Right lobe of liver (tissue), 6 donors: ENCODE measurements at regions not wholly inside any gene's neighbourhood (a gene's known extent, or its start where the extent isn't known, plus 50 kb on each side); places are given as distances from the start of the nearest gene placed in this dataset.
"Not testable (repeated sequence)": the region's sequence is repeated elsewhere in the genome, so short reads cannot be mapped to it uniquely, and the experiment has no call there.

Source experiments
- ATAC-seq, 4 donors: fragments of 200-7000 bp; cut with Tn5 transposase; one replicate each; pipeline ENCODE4 v1.9.1; 2020; ENCODE audit warnings: mild to moderate bottlenecking in 4 of 4, moderate library complexity in 4 of 4
- DNase-seq, 3 donors: peaks; one replicate each; pipeline ENCODE4 v3.0.0-alpha.2; 2020
- H3K27ac ChIP-seq, 3 donors: fragments of 200-600 bp; one replicate each; pipeline ENCODE4 v1.8.0; 2022
- H3K27me3 ChIP-seq, 2 donors: fragments of 200-600 bp; one replicate each; pipeline ENCODE4 v1.8.0; 2022
- H3K36me3 ChIP-seq, 4 donors: fragments of 200-600 bp; sonication (generic) in 1 of 4; one replicate each; pipeline versions ENCODE4 v1.5.1 to v1.8.0; 2017 to 2022; ENCODE audit warnings: control low read depth in 1 of 4
- H3K4me1 ChIP-seq, 4 donors: fragments of 200-600 bp; sonication (generic) in 1 of 4; one replicate each; pipeline versions ENCODE4 v1.5.1 to v1.8.0; 2017 to 2022; ENCODE audit warnings: control low read depth in 1 of 4
- H3K4me3 ChIP-seq, 3 donors: fragments of 200-600 bp; one replicate each; pipeline ENCODE4 v1.8.0; 2022
- H3K9me3 ChIP-seq, 4 donors: fragments of 200-600 bp; sonication (generic) in 1 of 4; one replicate each; pipeline versions ENCODE4 v1.5.1 to v1.8.0; 2017 to 2022; ENCODE audit warnings: control low read depth in 1 of 4
- CTCF ChIP-seq, 4 donors: fragments of 200-600 bp in 3 of 4; fragments of 450-650 bp in 1 of 4; IDR thresholded peaks; one replicate each; pipeline versions ENCODE4 v1.5.1 to v1.8.0; 2016 to 2022; ENCODE audit warnings: antibody characterized with exemption in 4 of 4, mild to moderate bottlenecking in 2 of 4
- POLR2A ChIP-seq: fragments of 450-650 bp; IDR thresholded peaks from one replicate; pipeline ENCODE4 v1.6.1; 2017; ENCODE audit warnings: antibody characterized with exemption, mild to moderate bottlenecking
- WGBS: methylation state at CpG from one replicate; pipeline ENCODE4 v1.1.6; 2018; ENCODE audit warnings: low coverage, low lambda C conversion rate; ENCODE audit not compliant: insufficient coverage; ENCODE audit errors: missing lambda C conversion rate; 5-methylcytosine and 5-hydroxymethylcytosine counted together
- intact Hi-C, 2 donors: fragments of 100-400 bp; cut with DNase I; formaldehyde crosslinking; loops; one replicate each; pipeline versions ENCODE4 v1.11.2 to v1.14.1; 2022
- donor health status: DM: no; HTN: yes; CAD: no.
- donor health status: DM: no; HTN: no; CAD: no.
- donor health status: DM: no; HTN: no; CAD: no.
- donor health status: DM: no; HTN: yes; CAD: no.
- donor health status: DM: no; HTN: yes; CAD: no.

GRCh38 chr10:45557275-45557905 is 115.2 kb downstream of the ZFAND4 start:
- intact Hi-C loops, result no loop called here
- ATAC-seq, result peak; percentile 64 to 93 (median 78)
- DNase-seq, result no peak
- Histone ChIP-seq H3K36me3 (no peaks in the 10 kb centered on the region), H3K4me3 (no peak overlapping the region), H3K9me3 (peaks cover 0 to 4% (median 0%) of the 10 kb centered on the region in 4 donors), H3K4me1 (peaks cover 0 to 20% (median 0%) of the 10 kb centered on the region in 4 donors), H3K27ac (no peak overlapping the region), H3K27me3 (no peaks in the 10 kb centered on the region)
- TF ChIP-seq CTCF (IDR thresholded peaks at IDR 0.05) (no peak), POLR2A (no peak)
- 48% methylated on average over 8 of the region's 9 CpGs for WGBS

- H3K9me3 ChIP-seq, result peaks cover 0 to 3% (median 0%) of the 10 kb centered on the region in 4 donors
- no peak overlapping the region for H3K4me3 ChIP-seq
- intact Hi-C loops, result no loop called here
- no peaks in the 10 kb centered on the region for H3K27me3 ChIP-seq
- DNase-seq (no peak), ATAC-seq (peak in 3 of 4 donors; percentile 28 to 60 (median 45))
- no peaks in the 10 kb centered on the region for H3K36me3 ChIP-seq
- TF ChIP-seq POLR2A (no peak), CTCF (IDR thresholded peaks at IDR 0.05) (no peak)
- no peak overlapping the region for H3K27ac ChIP-seq
- H3K4me1 ChIP-seq, result peaks cover 0 to 20% (median 0%) of the 10 kb centered on the region in 4 donors
- 53% methylated on average over 3 of the region's 3 CpGs for WGBS
Measured at GRCh38 chr10:45555795-45556194, 116.8 kb downstream of the ZFAND4 start.

GRCh38 chr10:45555332-45555731 is 117.2 kb downstream of the ZFAND4 start:
- H3K27me3 ChIP-seq, H3K4me3 ChIP-seq, intact Hi-C loops, DNase-seq, H3K27ac ChIP-seq, H3K36me3 ChIP-seq, ATAC-seq, H3K9me3 ChIP-seq: not testable (repeated sequence)
- 93% methylated on average over 4 of the region's 5 CpGs for WGBS
- H3K4me1 ChIP-seq, result peaks cover 0 to 20% (median 0%) of the 10 kb centered on the region in 4 donors

GRCh38 chr10:45553613-45554012 is 119.0 kb downstream of the ZFAND4 start:
- 82% methylated on average over 2 of the region's 2 CpGs for WGBS
- Histone ChIP-seq H3K4me1 (peaks cover 0 to 14% (median 0%) of the 10 kb centered on the region in 4 donors), H3K4me3 (no peak overlapping the region), H3K27ac (no peak overlapping the region), H3K9me3 (no peaks in the 10 kb centered on the region), H3K36me3 (no peaks in the 10 kb centered on the region), H3K27me3 (no peaks in the 10 kb centered on the region)
- no peak for ATAC-seq
- no peak for DNase-seq
- intact Hi-C loops, result no loop called here
- TF ChIP-seq CTCF (IDR thresholded peaks at IDR 0.05) (no peak), POLR2A (no peak)

- no peaks in the 10 kb centered on the region for H3K9me3 ChIP-seq
- H3K27ac ChIP-seq, result no peak overlapping the region
- 82% methylated on average over 1 of the region's 1 CpG for WGBS
- no peak overlapping the region for H3K4me3 ChIP-seq
- ATAC-seq (no peak), DNase-seq (no peak)
- H3K27me3 ChIP-seq, result no peaks in the 10 kb centered on the region
- H3K4me1 ChIP-seq, result peaks cover 0 to 10% (median 0%) of the 10 kb centered on the region in 4 donors
- no peaks in the 10 kb centered on the region for H3K36me3 ChIP-seq
- TF ChIP-seq POLR2A (no peak), CTCF (IDR thresholded peaks at IDR 0.05) (no peak)
- intact Hi-C loops, result no loop called here
Measured at GRCh38 chr10:45553155-45553554, 119.4 kb downstream of the ZFAND4 start.
